Skeletal muscle satellite cell (primary cell): ENCODE measurements at regions not wholly inside any gene's neighbourhood (a gene's known extent, or its start where the extent isn't known, plus 50 kb on each side); places are given as distances from the start of the nearest gene placed in this dataset.
"Not testable (repeated sequence)": the region's sequence is repeated elsewhere in the genome, so short reads cannot be mapped to it uniquely, and the experiment has no call there.

Source experiments
- H3K27me3 ChIP-seq: 2 replicates; pipeline ENCODE4 v1.7.0; 2013; ENCODE audit warnings: low read length; ENCODE audit not compliant: control insufficient read depth, insufficient read depth
- H3K36me3 ChIP-seq: 2 replicates; pipeline ENCODE4 v1.7.0; 2013; ENCODE audit warnings: mild to moderate bottlenecking, control low read depth, low read length; ENCODE audit not compliant: insufficient read depth
- H3K4me1 ChIP-seq: 2 replicates; pipeline ENCODE4 v1.7.0; 2013; ENCODE audit warnings: low read length; ENCODE audit not compliant: control insufficient read depth, insufficient read depth
- H3K4me2 ChIP-seq: 2 replicates; pipeline ENCODE4 v1.7.0; 2013; ENCODE audit warnings: mild to moderate bottlenecking, low read length
- H3K4me3 ChIP-seq: 2 replicates; pipeline ENCODE4 v1.7.0; 2013; ENCODE audit warnings: low read length
- H3K9ac ChIP-seq: 2 replicates; pipeline ENCODE4 v1.7.0; 2013; ENCODE audit warnings: mild to moderate bottlenecking, low read depth, low read length, moderate library complexity
- H3K9me3 ChIP-seq: replicated peaks from 2 replicates; pipeline ENCODE4 v1.7.0; 2013; ENCODE audit warnings: mild to moderate bottlenecking, control low read depth, low read length

- H3K27me3 ChIP-seq = no peaks in the 10 kb centered on the region
- no peaks in the 10 kb centered on the region for H3K9me3 ChIP-seq
- H3K4me3 ChIP-seq = no peak overlapping the region
- no peak overlapping the region for H3K9ac ChIP-seq
- no peaks in the 10 kb centered on the region for H3K36me3 ChIP-seq
- no peak overlapping the region for H3K4me2 ChIP-seq
- no peaks in the 10 kb centered on the region for H3K4me1 ChIP-seq
These were observed 100.4 kb upstream of the TSC22D1 start for GRCh38 chr13:44676534-44676933.

- peaks cover 28% of the 10 kb centered on the region for H3K4me1 ChIP-seq
- no peak overlapping the region for H3K4me2 ChIP-seq
- no peak overlapping the region for H3K4me3 ChIP-seq
- H3K9ac ChIP-seq = no peak overlapping the region
- H3K36me3 ChIP-seq = no peaks in the 10 kb centered on the region
- H3K9me3 ChIP-seq = no peaks in the 10 kb centered on the region
- no peaks in the 10 kb centered on the region for H3K27me3 ChIP-seq
These were observed 93.4 kb upstream of the TSC22D1 start for GRCh38 chr13:44669534-44669933.

- no peaks in the 10 kb centered on the region for H3K27me3 ChIP-seq
- H3K4me2 ChIP-seq = peak overlapping the region; percentile 63
- peak overlapping the region; percentile 13 for H3K9ac ChIP-seq
- peaks cover 28% of the 10 kb centered on the region for H3K4me1 ChIP-seq
- H3K36me3 ChIP-seq = no peaks in the 10 kb centered on the region
- H3K4me3 ChIP-seq = no peak overlapping the region
- no peaks in the 10 kb centered on the region for H3K9me3 ChIP-seq
These were observed 92.6 kb upstream of the TSC22D1 start for GRCh38 chr13:44668688-44669087.

- Histone ChIP-seq H3K36me3 (no peaks in the 10 kb centered on the region), H3K9me3 (no peaks in the 10 kb centered on the region), H3K4me3 (peak overlapping the region; percentile 22), H3K4me2 (peak overlapping the region; percentile 63), H3K9ac (no peak overlapping the region), H3K27me3 (no peaks in the 10 kb centered on the region), H3K4me1 (peaks cover 28% of the 10 kb centered on the region)
These were observed 91.8 kb upstream of the TSC22D1 start for GRCh38 chr13:44667943-44668342.

- H3K36me3 ChIP-seq, H3K9me3 ChIP-seq, H3K4me2 ChIP-seq, H3K9ac ChIP-seq, H3K4me3 ChIP-seq, H3K27me3 ChIP-seq: not testable (repeated sequence)
- peaks cover 28% of the 10 kb centered on the region for H3K4me1 ChIP-seq
These were observed 90.4 kb upstream of the TSC22D1 start for GRCh38 chr13:44666538-44666937.

- Histone ChIP-seq H3K4me2 (no peak overlapping the region), H3K4me3 (no peak overlapping the region), H3K27me3 (no peaks in the 10 kb centered on the region), H3K9me3 (no peaks in the 10 kb centered on the region), H3K9ac (no peak overlapping the region), H3K36me3 (no peaks in the 10 kb centered on the region), H3K4me1 (peaks cover 32% of the 10 kb centered on the region)
These were observed 88.2 kb upstream of the TSC22D1 start for GRCh38 chr13:44664308-44664707.

- Histone ChIP-seq H3K9me3 (no peaks in the 10 kb centered on the region), H3K4me3 (no peak overlapping the region), H3K36me3 (no peaks in the 10 kb centered on the region), H3K4me1 (peaks cover 15% of the 10 kb centered on the region), H3K27me3 (no peaks in the 10 kb centered on the region), H3K9ac (no peak overlapping the region), H3K4me2 (no peak overlapping the region)
These were observed 86.4 kb upstream of the TSC22D1 start for GRCh38 chr13:44662515-44662914.

- peaks cover 10% of the 10 kb centered on the region for H3K4me1 ChIP-seq
- H3K9ac ChIP-seq = no peak overlapping the region
- no peaks in the 10 kb centered on the region for H3K9me3 ChIP-seq
- no peak overlapping the region for H3K4me2 ChIP-seq
- H3K27me3 ChIP-seq = no peaks in the 10 kb centered on the region
- H3K36me3 ChIP-seq = no peaks in the 10 kb centered on the region
- H3K4me3 ChIP-seq = no peak overlapping the region
These were observed 85.8 kb upstream of the TSC22D1 start for GRCh38 chr13:44661936-44662335.

GRCh38 chr13:44660050-44660449 is 83.9 kb upstream of the TSC22D1 start:
- Histone ChIP-seq H3K4me2 (no peak overlapping the region), H3K4me3 (no peak overlapping the region), H3K4me1 (peaks cover 6% of the 10 kb centered on the region), H3K27me3 (no peaks in the 10 kb centered on the region), H3K9ac (no peak overlapping the region), H3K36me3 (no peaks in the 10 kb centered on the region), H3K9me3 (no peaks in the 10 kb centered on the region)

GRCh38 chr13:44652962-44653660 is 77.0 kb upstream of the TSC22D1 start:
- no peaks in the 10 kb centered on the region for H3K27me3 ChIP-seq
- H3K4me1 ChIP-seq = peaks cover 4% of the 10 kb centered on the region
- H3K4me2 ChIP-seq = no peak overlapping the region
- H3K36me3 ChIP-seq = no peaks in the 10 kb centered on the region
- H3K4me3 ChIP-seq = no peak overlapping the region
- H3K9ac ChIP-seq = no peak overlapping the region
- H3K9me3 ChIP-seq = no peaks in the 10 kb centered on the region

- Histone ChIP-seq H3K27me3 (no peaks in the 10 kb centered on the region), H3K4me2 (no peak overlapping the region), H3K4me1 (peaks cover 4% of the 10 kb centered on the region), H3K4me3 (no peak overlapping the region), H3K36me3 (no peaks in the 10 kb centered on the region), H3K9me3 (no peaks in the 10 kb centered on the region), H3K9ac (no peak overlapping the region)
These were observed 76.0 kb upstream of the TSC22D1 start for GRCh38 chr13:44652168-44652567.

- H3K4me1 ChIP-seq = peaks cover 4% of the 10 kb centered on the region
These were observed 75.6 kb upstream of the TSC22D1 start for GRCh38 chr13:44651724-44652123.

More at GRCh38 chr13:44651724-44652123, 75.6 kb upstream of the TSC22D1 start:
- H3K36me3 ChIP-seq = no peaks in the 10 kb centered on the region
- H3K4me2 ChIP-seq = no peak overlapping the region
- no peak overlapping the region for H3K9ac ChIP-seq
- H3K27me3 ChIP-seq = no peaks in the 10 kb centered on the region
- H3K9me3 ChIP-seq = no peaks in the 10 kb centered on the region
- H3K4me3 ChIP-seq = no peak overlapping the region
